ENCODE measurements at regions not wholly inside any gene's neighbourhood (a gene's known extent, or its start where the extent isn't known, plus 50 kb on each side); places are given as distances from the start of the nearest gene placed in this dataset.

DNA sequence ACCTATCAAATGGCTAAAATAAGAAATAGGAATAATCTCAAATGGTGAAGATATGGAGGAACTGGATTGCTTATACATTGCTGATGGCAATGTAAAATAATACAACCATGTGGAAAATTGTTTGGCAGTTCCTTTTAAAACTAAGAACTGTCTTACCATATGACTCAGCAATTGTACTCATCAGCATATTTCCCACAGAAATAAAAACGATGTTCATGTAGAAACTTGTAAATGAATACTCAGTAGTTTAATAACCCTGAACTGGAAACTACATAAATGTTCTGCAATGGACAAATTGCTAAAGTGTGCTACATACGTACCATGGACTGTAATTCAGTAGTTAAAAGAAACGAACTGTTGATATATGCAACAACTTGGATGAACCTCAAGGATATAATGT, 253.9 kb upstream of the RBMS3 start:
- no peak for TF ChIP-seq NANOG (IDR thresholded peaks at IDR 0.05; ENCODE audit: borderline replicate concordance)
- TF ChIP-seq ZNF331 (CRISPR knock-in tag; IDR thresholded peaks at IDR 0.05; ENCODE audit: low read depth) = no peak
- TF ChIP-seq REST (IDR thresholded peaks at IDR 0.05; ENCODE audit: unreplicated experiment) = no peak
- TF ChIP-seq CREB1 (CRISPR knock-in tag; IDR thresholded peaks at IDR 0.05; ENCODE audit: low read depth) = no peak
- TF ChIP-seq STAT1 (IDR thresholded peaks at IDR 0.05; ENCODE audit: unreplicated experiment) = no peak
- no peak for TF ChIP-seq POLR2AphosphoS5 (IDR thresholded peaks at IDR 0.05; ENCODE audit: low read depth)
- TF ChIP-seq EZH2phosphoT487 (IDR thresholded peaks at IDR 0.05; ENCODE audit: unreplicated experiment) = no peak
- TF ChIP-seq EZH2 (IDR thresholded peaks at IDR 0.05; ENCODE audit: low read depth, unreplicated experiment) = no peak
- TF ChIP-seq, protein P1, sequence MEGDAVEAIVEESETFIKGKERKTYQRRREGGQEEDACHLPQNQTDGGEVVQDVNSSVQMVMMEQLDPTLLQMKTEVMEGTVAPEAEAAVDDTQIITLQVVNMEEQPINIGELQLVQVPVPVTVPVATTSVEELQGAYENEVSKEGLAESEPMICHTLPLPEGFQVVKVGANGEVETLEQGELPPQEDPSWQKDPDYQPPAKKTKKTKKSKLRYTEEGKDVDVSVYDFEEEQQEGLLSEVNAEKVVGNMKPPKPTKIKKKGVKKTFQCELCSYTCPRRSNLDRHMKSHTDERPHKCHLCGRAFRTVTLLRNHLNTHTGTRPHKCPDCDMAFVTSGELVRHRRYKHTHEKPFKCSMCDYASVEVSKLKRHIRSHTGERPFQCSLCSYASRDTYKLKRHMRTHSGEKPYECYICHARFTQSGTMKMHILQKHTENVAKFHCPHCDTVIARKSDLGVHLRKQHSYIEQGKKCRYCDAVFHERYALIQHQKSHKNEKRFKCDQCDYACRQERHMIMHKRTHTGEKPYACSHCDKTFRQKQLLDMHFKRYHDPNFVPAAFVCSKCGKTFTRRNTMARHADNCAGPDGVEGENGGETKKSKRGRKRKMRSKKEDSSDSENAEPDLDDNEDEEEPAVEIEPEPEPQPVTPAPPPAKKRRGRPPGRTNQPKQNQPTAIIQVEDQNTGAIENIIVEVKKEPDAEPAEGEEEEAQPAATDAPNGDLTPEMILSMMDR (conservative IDR thresholded peaks at IDR 0.05; ENCODE audit: low read depth in 2 of 2) = no peak
- TF ChIP-seq ZNF114 (CRISPR knock-in tag; IDR thresholded peaks at IDR 0.05) = no peak
- TF ChIP-seq ZNF462 (CRISPR knock-in tag; IDR thresholded peaks at IDR 0.05) = no peak
- TF ChIP-seq JUNB (IDR thresholded peaks at IDR 0.05; ENCODE audit: unreplicated experiment) = no peak
- TF ChIP-seq ETS1 (IDR thresholded peaks at IDR 0.05) = no peak
- H3K9me2 ChIP-seq (ENCODE audit: insufficient read depth) = no peaks in the 10 kb centered on the region
- H3F3A ChIP-seq (replicated peaks; ENCODE audit: low read depth) = no peaks in the 10 kb centered on the region
- ATAC-seq = no peak
- no peak for DNase-seq (ENCODE audit: low spot score)
- Mint-ChIP-seq H3K36me3 (ENCODE audit: low read depth) (no peaks in the 10 kb centered on the region), H3K4me1 (no peaks in the 10 kb centered on the region), H3K27ac (no peak overlapping the region), H3K4me3 (no peak overlapping the region), H3K27me3 (ENCODE audit: insufficient read depth, low read depth, poor library complexity) (no peaks in the 10 kb centered on the region), H3K9me3 (no peaks in the 10 kb centered on the region)
- H2AFZ ChIP-seq = no peak overlapping the region
- H3K36me3 ChIP-seq (ENCODE audit: insufficient read depth) = no peaks in the 10 kb centered on the region
- no peak overlapping the region for H3K27ac ChIP-seq (ENCODE audit: low read depth)
- no peaks in the 10 kb centered on the region for H3K27me3 ChIP-seq (ENCODE audit: insufficient read depth)
- H3K79me2 ChIP-seq (replicated peaks; ENCODE audit: insufficient read depth) = no peaks in the 10 kb centered on the region
- H3K4me2 ChIP-seq = no peak overlapping the region
- H3K4me3 ChIP-seq = no peak overlapping the region
- no peaks in the 10 kb centered on the region for H3K4me1 ChIP-seq (ENCODE audit: insufficient read depth)
- H4K20me1 ChIP-seq (replicated peaks; ENCODE audit: insufficient read depth) = no peaks in the 10 kb centered on the region
